HEK293 (cell line): ENCODE measurements at regions not wholly inside any gene's neighbourhood (a gene's known extent, or its start where the extent isn't known, plus 50 kb on each side); places are given as distances from the start of the nearest gene placed in this dataset.

ENCODE experiments used
- FEZF1 ChIP-seq: fragments of 450-650 bp; formaldehyde crosslinking; IDR thresholded peaks from 2 replicates; pipeline ENCODE4 v1.5.1; 2016; ENCODE audit warnings: missing biosample characterization, missing genetic modification characterization
- KLF1 ChIP-seq: fragments of 450-650 bp; formaldehyde crosslinking; IDR thresholded peaks from 2 replicates; pipeline ENCODE4 v1.5.1; 2016; ENCODE audit warnings: missing biosample characterization, missing genetic modification characterization
- MYNN ChIP-seq: fragments of 450-650 bp; formaldehyde crosslinking; IDR thresholded peaks from 2 replicates; pipeline ENCODE4 v1.5.1; 2016; ENCODE audit warnings: missing biosample characterization, missing genetic modification characterization, borderline replicate concordance
- OSR2 ChIP-seq: fragments of 450-650 bp; formaldehyde crosslinking; IDR thresholded peaks from 2 replicates; pipeline ENCODE4 v1.5.1; 2016; ENCODE audit warnings: missing biosample characterization, missing genetic modification characterization
- PRDM6 ChIP-seq: fragments of 450-650 bp; formaldehyde crosslinking; IDR thresholded peaks from 2 replicates; pipeline ENCODE4 v1.5.1; 2017; ENCODE audit warnings: missing biosample characterization, missing genetic modification characterization
- REPIN1 ChIP-seq: fragments of 450-650 bp; formaldehyde crosslinking; IDR thresholded peaks from 2 replicates; pipeline ENCODE4 v1.5.1; 2017; ENCODE audit warnings: missing biosample characterization, missing genetic modification characterization, low read depth
- SP2 ChIP-seq: fragments of 450-650 bp; formaldehyde crosslinking; IDR thresholded peaks from 2 replicates; pipeline ENCODE4 v1.5.1; 2016; ENCODE audit warnings: missing biosample characterization, missing genetic modification characterization
- TRIM28 ChIP-seq: IDR thresholded peaks from 2 replicates; pipeline ENCODE4 v1.6.1; 2011; ENCODE audit warnings: low read length, control low read depth, borderline replicate concordance
- WT1 ChIP-seq: fragments of 450-650 bp; formaldehyde crosslinking; IDR thresholded peaks from 2 replicates; pipeline ENCODE4 v1.5.1; 2016; ENCODE audit warnings: missing biosample characterization, missing genetic modification characterization
- ZBTB1 ChIP-seq: fragments of 450-650 bp; formaldehyde crosslinking; IDR thresholded peaks from 2 replicates; pipeline ENCODE4 v1.5.1; 2016; ENCODE audit warnings: missing biosample characterization, missing genetic modification characterization
- ZNF114 ChIP-seq: fragments of 450-650 bp; formaldehyde crosslinking; IDR thresholded peaks from 2 replicates; pipeline ENCODE4 v1.5.0; 2017; ENCODE audit warnings: missing biosample characterization, missing genetic modification characterization
- ZNF184 ChIP-seq: fragments of 450-650 bp; IDR thresholded peaks from 2 replicates; pipeline ENCODE4 v1.5.1; 2018; ENCODE audit warnings: missing biosample characterization, mild to moderate bottlenecking, missing genetic modification characterization
- ZNF239 ChIP-seq: fragments of 450-650 bp; formaldehyde crosslinking; IDR thresholded peaks from 2 replicates; pipeline ENCODE4 v1.5.1; 2016; ENCODE audit warnings: missing biosample characterization, missing genetic modification characterization
- ZNF24 ChIP-seq: fragments of 450-650 bp; formaldehyde crosslinking; IDR thresholded peaks from 2 replicates; pipeline ENCODE4 v1.5.1; 2016; ENCODE audit warnings: missing biosample characterization, missing genetic modification characterization
- ZNF37A ChIP-seq: fragments of 450-650 bp; IDR thresholded peaks from 2 replicates; pipeline ENCODE4 v1.5.1; 2018; ENCODE audit warnings: missing biosample characterization, missing genetic modification characterization
- ZNF394 ChIP-seq: fragments of 450-650 bp; formaldehyde crosslinking; IDR thresholded peaks from 2 replicates; pipeline ENCODE4 v1.5.1; 2016; ENCODE audit warnings: missing biosample characterization, missing genetic modification characterization, mild to moderate bottlenecking, moderate library complexity, borderline replicate concordance
- ZNF510 ChIP-seq: fragments of 450-650 bp; formaldehyde crosslinking; IDR thresholded peaks from 2 replicates; pipeline ENCODE4 v1.5.1; 2018; ENCODE audit warnings: mild to moderate bottlenecking, missing genetic modification characterization, missing biosample characterization; ENCODE audit not compliant: insufficient replicate concordance
- ZNF580 ChIP-seq: fragments of 450-650 bp; formaldehyde crosslinking; IDR thresholded peaks from 2 replicates; pipeline ENCODE4 v1.5.1; 2016; ENCODE audit warnings: missing biosample characterization, missing genetic modification characterization
- ZNF660 ChIP-seq: fragments of 450-650 bp; IDR thresholded peaks from 2 replicates; pipeline ENCODE4 v1.5.1; 2018; ENCODE audit warnings: missing biosample characterization, mild to moderate bottlenecking, missing genetic modification characterization
- ZNF768 ChIP-seq: fragments of 450-650 bp; formaldehyde crosslinking; IDR thresholded peaks from 2 replicates; pipeline ENCODE4 v1.5.1; 2018; ENCODE audit warnings: missing biosample characterization, mild to moderate bottlenecking, missing genetic modification characterization
- ZNF830 ChIP-seq: fragments of 450-650 bp; IDR thresholded peaks from 2 replicates; pipeline ENCODE4 v1.5.0; 2018; ENCODE audit warnings: missing biosample characterization, missing genetic modification characterization, low read depth, mild to moderate bottlenecking, moderate library complexity
- ZSCAN16 ChIP-seq: fragments of 450-650 bp; formaldehyde crosslinking; IDR thresholded peaks from 2 replicates; pipeline ENCODE4 v1.5.1; 2016; ENCODE audit warnings: missing biosample characterization, missing genetic modification characterization
- ZSCAN30 ChIP-seq: fragments of 450-650 bp; IDR thresholded peaks from 2 replicates; pipeline ENCODE4 v1.5.1; 2018; ENCODE audit warnings: missing biosample characterization, mild to moderate bottlenecking, missing genetic modification characterization, moderate library complexity
- ZSCAN4 ChIP-seq: fragments of 450-650 bp; formaldehyde crosslinking; IDR thresholded peaks from 2 replicates; pipeline ENCODE4 v1.5.1; 2017; ENCODE audit warnings: missing biosample characterization, missing genetic modification characterization
- ZSCAN5A ChIP-seq: fragments of 450-650 bp; formaldehyde crosslinking; IDR thresholded peaks from 2 replicates; pipeline ENCODE4 v1.5.1; 2016; ENCODE audit warnings: missing biosample characterization, missing genetic modification characterization
- TF ChIP-seq, protein P1 (sequence below): fragments of 450-650 bp; formaldehyde crosslinking; IDR thresholded peaks from 2 replicates; pipeline ENCODE4 v1.5.1; 2016; ENCODE audit warnings: missing biosample characterization, missing genetic modification characterization, low read depth
- TF ChIP-seq, protein P2 (sequence below): fragments of 450-650 bp; formaldehyde crosslinking; IDR thresholded peaks from 2 replicates; pipeline ENCODE4 v1.5.1; 2016; ENCODE audit warnings: missing biosample characterization, missing genetic modification characterization
- TF ChIP-seq, protein P3 (sequence below): fragments of 450-650 bp; formaldehyde crosslinking; IDR thresholded peaks from 2 replicates; pipeline ENCODE4 v1.5.1; 2016; ENCODE audit warnings: missing biosample characterization, missing genetic modification characterization

DNA sequence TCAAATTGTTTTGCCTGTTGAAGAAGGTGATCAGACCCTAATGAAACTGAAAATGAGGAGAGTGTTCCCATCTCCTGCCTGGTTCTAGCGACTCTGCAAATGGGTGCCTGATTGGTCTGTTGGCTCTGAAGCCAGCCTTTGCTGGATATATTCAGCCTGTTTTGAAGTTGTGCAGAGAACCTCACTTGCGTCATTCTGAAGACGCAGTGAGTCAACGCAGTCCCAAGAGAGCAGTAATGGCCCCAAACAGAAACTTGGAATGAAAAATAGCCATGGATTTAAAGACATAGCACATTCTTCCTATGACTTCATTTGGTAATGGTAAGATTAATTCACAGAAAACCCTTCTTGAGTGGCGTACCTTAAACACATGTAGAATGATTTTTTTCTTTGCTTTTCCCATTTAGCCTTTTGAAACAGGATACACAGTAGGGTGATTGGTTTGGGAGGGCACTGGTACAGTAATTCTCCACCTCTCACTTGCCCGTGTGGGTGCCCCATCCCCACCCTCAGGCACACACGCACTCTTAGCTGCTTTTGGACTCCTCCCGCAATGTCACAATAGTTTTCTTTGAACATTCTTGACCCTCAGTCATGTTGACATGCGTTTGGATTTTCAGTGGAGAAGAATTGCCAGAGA, 54.1 kb upstream of the ABL1 start (continued):
- TF ChIP-seq OSR2 (tag by site-specific recombination) (peak; percentile 50; the same call in 1 of the 2 replicates), ZNF184 (tag by site-specific recombination) (peak; percentile 78; the same call in 1 of the 2 replicates), ZSCAN16 (tag by site-specific recombination) (peak; percentile 58; the same call in 1 of the 2 replicates), ZNF660 (peak; percentile 91), KLF1 (tag by site-specific recombination) (peak; percentile 65), MYNN (tag by site-specific recombination) (peak; percentile 40; the same call in 1 of the 2 replicates), ZNF510 (tag by site-specific recombination) (no peak), ZNF830 (tag by site-specific recombination) (no peak), ZNF394 (tag by site-specific recombination) (peak; percentile 75; the same call in 1 of the 2 replicates), ZSCAN30 (tag by site-specific recombination) (peak; percentile 84), WT1 (tag by site-specific recombination) (peak; percentile 83), ZBTB1 (tag by site-specific recombination) (peak; percentile 71; the same call in 1 of the 2 replicates), SP2 (tag by site-specific recombination) (peak; percentile 38), ZNF239 (tag by site-specific recombination) (no peak), ZSCAN5A (no peak), REPIN1 (tag by site-specific recombination) (no peak), FEZF1 (peak; percentile 78), ZNF37A (tag by site-specific recombination) (no peak), ZNF580 (tag by site-specific recombination) (peak; percentile 77), ZSCAN4 (tag by site-specific recombination) (peak; percentile 59; the same call in 1 of the 2 replicates), TRIM28 (no peak), ZNF768 (tag by site-specific recombination) (no peak), ZNF114 (tag by site-specific recombination) (no peak), PRDM6 (tag by site-specific recombination) (peak; percentile 100), ZNF24 (tag by site-specific recombination) (peak; percentile 97)
- TF ChIP-seq, protein P1, sequence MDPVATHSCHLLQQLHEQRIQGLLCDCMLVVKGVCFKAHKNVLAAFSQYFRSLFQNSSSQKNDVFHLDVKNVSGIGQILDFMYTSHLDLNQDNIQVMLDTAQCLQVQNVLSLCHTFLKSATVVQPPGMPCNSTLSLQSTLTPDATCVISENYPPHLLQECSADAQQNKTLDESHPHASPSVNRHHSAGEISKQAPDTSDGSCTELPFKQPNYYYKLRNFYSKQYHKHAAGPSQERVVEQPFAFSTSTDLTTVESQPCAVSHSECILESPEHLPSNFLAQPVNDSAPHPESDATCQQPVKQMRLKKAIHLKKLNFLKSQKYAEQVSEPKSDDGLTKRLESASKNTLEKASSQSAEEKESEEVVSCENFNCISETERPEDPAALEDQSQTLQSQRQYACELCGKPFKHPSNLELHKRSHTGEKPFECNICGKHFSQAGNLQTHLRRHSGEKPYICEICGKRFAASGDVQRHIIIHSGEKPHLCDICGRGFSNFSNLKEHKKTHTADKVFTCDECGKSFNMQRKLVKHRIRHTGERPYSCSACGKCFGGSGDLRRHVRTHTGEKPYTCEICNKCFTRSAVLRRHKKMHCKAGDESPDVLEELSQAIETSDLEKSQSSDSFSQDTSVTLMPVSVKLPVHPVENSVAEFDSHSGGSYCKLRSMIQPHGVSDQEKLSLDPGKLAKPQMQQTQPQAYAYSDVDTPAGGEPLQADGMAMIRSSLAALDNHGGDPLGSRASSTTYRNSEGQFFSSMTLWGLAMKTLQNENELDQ, result no peak
- TF ChIP-seq, protein P2, sequence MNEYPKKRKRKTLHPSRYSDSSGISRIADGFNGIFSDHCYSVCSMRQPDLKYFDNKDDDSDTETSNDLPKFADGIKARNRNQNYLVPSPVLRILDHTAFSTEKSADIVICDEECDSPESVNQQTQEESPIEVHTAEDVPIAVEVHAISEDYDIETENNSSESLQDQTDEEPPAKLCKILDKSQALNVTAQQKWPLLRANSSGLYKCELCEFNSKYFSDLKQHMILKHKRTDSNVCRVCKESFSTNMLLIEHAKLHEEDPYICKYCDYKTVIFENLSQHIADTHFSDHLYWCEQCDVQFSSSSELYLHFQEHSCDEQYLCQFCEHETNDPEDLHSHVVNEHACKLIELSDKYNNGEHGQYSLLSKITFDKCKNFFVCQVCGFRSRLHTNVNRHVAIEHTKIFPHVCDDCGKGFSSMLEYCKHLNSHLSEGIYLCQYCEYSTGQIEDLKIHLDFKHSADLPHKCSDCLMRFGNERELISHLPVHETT, result peak; percentile 98
- TF ChIP-seq, protein P3, sequence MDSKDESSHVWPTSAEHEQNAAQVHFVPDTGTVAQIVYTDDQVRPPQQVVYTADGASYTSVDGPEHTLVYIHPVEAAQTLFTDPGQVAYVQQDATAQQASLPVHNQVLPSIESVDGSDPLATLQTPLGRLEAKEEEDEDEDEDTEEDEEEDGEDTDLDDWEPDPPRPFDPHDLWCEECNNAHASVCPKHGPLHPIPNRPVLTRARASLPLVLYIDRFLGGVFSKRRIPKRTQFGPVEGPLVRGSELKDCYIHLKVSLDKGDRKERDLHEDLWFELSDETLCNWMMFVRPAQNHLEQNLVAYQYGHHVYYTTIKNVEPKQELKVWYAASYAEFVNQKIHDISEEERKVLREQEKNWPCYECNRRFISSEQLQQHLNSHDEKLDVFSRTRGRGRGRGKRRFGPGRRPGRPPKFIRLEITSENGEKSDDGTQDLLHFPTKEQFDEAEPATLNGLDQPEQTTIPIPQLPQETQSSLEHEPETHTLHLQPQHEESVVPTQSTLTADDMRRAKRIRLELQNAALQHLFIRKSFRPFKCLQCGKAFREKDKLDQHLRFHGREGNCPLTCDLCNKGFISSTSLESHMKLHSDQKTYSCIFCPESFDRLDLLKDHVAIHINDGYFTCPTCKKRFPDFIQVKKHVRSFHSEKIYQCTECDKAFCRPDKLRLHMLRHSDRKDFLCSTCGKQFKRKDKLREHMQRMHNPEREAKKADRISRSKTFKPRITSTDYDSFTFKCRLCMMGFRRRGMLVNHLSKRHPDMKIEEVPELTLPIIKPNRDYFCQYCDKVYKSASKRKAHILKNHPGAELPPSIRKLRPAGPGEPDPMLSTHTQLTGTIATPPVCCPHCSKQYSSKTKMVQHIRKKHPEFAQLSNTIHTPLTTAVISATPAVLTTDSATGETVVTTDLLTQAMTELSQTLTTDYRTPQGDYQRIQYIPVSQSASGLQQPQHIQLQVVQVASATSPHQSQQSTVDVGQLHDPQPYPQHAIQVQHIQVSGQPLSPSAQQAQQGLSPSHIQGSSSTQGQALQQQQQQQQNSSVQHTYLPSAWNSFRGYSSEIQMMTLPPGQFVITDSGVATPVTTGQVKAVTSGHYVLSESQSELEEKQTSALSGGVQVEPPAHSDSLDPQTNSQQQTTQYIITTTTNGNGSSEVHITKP (tag by site-specific recombination), result peak; percentile 92
